H1 (cell line): ENCODE measurements at regions not wholly inside any gene's neighbourhood (a gene's known extent, or its start where the extent isn't known, plus 50 kb on each side); places are given as distances from the start of the nearest gene placed in this dataset.

Source experiments
- CBX5 ChIP-seq: fragments of 300-800, 300-1000 bp; sonication (generic); IDR thresholded peaks from 2 replicates; pipeline ENCODE4 v1.7.1; 2016; ENCODE audit warnings: antibody characterized with exemption, low read length, low read depth
- CTBP2 ChIP-seq: IDR thresholded peaks from 2 replicates; pipeline ENCODE4 v1.7.0; 2011; ENCODE audit warnings: borderline replicate concordance, mild to moderate bottlenecking, moderate library complexity, mixed read lengths, low read length; ENCODE audit not compliant: insufficient read depth, insufficient read length
- JUND ChIP-seq: IDR thresholded peaks from 2 replicates; pipeline ENCODE4 v1.6.1; 2011; ENCODE audit warnings: mild to moderate bottlenecking, improper control_type of control experiment, low read length
- POLR2A ChIP-seq, 2 experiments: IDR thresholded peaks; 1 replicate in 1 of 2; 2 replicates in 1 of 2; pipeline ENCODE4 v1.6.1; 2011; ENCODE audit warnings: low read depth in 2 of 2, low read length in 2 of 2, mild to moderate bottlenecking in 2 of 2; ENCODE audit errors: control extremely low read depth in 1 of 2
- RXRA ChIP-seq: IDR thresholded peaks from 2 replicates; pipeline ENCODE4 v1.6.1; 2011; ENCODE audit warnings: low read depth, mild to moderate bottlenecking, low read length, moderate library complexity; ENCODE audit not compliant: insufficient read depth
- SP2 ChIP-seq: IDR thresholded peaks from 2 replicates; pipeline ENCODE4 v1.6.1; 2012; ENCODE audit warnings: mild to moderate bottlenecking, low read length, inconsistent platforms
- SRF ChIP-seq: IDR thresholded peaks from 2 replicates; pipeline ENCODE4 v1.6.1; 2011; ENCODE audit warnings: mild to moderate bottlenecking, low read depth, low read length, moderate library complexity
- ZNF274 ChIP-seq: IDR thresholded peaks from 2 replicates; pipeline ENCODE4 v1.7.0; 2012; ENCODE audit warnings: low read length, borderline replicate concordance; ENCODE audit errors: extremely low read depth

DNA sequence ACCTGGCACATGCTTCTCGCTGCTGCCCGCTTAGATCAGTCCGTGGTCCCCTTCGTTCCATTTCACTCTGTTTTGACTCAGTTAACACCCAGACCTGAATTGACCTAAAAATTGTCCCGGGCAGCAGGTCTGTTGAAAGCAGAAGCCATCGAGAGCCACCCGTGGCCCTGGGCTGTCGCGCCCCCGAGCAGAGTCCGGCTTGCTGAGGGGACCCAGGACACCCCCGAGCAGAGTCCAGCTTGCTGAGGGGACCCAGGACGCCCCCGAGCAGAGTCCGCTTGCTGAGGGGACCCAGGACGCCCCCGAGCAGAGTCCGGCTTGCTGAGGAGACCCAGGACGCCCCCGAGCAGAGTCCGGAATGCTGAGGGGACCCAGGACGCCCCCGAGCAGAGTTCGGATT is 50.2 kb upstream of the GALNT9 start (continued):
- TF ChIP-seq JUND (no peak), SRF (no peak), POLR2A (IDR thresholded peaks at IDR 0.05; ENCODE audit: control extremely low read depth in 1 of 2, low read depth in 2 of 2, low read length in 2 of 2) (no peak), ZNF274 (no peak), RXRA (no peak), CBX5 (no peak), SP2 (no peak), CTBP2 (no peak)
- TF ChIP-seq, all 59 proteins: peak for 0
